Upper lobe of right lung (tissue), 1 donor: ENCODE measurements at regions not wholly inside any gene's neighbourhood (a gene's known extent, or its start where the extent isn't known, plus 50 kb on each side); places are given as distances from the start of the nearest gene placed in this dataset.
A peak's percentile ranks its signal among the peaks of the same experiment; 100 is the strongest.

Experiments
- ATAC-seq: fragments of 200-7000 bp; cut with Tn5 transposase; one replicate; pipeline ENCODE4 v1.9.1; 2020; ENCODE audit warnings: mild to moderate bottlenecking, moderate library complexity
- DNase-seq: peaks from one replicate; pipeline ENCODE4 v3.0.0-alpha.2; 2020
- H3K27ac ChIP-seq: fragments of 200-600 bp; one replicate; pipeline ENCODE4 v1.8.0; 2022
- H3K27me3 ChIP-seq: fragments of 200-600 bp; one replicate; pipeline ENCODE4 v1.8.0; 2022; ENCODE audit warnings: mild to moderate bottlenecking
- H3K36me3 ChIP-seq: fragments of 200-600 bp; one replicate; pipeline ENCODE4 v1.8.0; 2022
- H3K4me1 ChIP-seq: fragments of 200-600 bp; one replicate; pipeline ENCODE4 v1.8.0; 2022
- H3K4me3 ChIP-seq: fragments of 200-600 bp; one replicate; pipeline ENCODE4 v1.8.0; 2022; ENCODE audit warnings: mild to moderate bottlenecking
- H3K9me3 ChIP-seq: fragments of 200-600 bp; one replicate; pipeline ENCODE4 v1.8.0; 2022
- intact Hi-C: fragments of 100-400 bp; cut with DNase I; formaldehyde crosslinking; loops from one replicate; pipeline ENCODE4 v1.11.0; 2022
- TF ChIP-seq, protein P1 (sequence below): fragments of 200-600 bp; IDR thresholded peaks from one replicate; pipeline ENCODE4 v1.8.0; 2022; ENCODE audit warnings: antibody characterized with exemption
- donor health status: DM: no; HTN: yes; CAD: no; lungs with severe emphysema.

DNA sequence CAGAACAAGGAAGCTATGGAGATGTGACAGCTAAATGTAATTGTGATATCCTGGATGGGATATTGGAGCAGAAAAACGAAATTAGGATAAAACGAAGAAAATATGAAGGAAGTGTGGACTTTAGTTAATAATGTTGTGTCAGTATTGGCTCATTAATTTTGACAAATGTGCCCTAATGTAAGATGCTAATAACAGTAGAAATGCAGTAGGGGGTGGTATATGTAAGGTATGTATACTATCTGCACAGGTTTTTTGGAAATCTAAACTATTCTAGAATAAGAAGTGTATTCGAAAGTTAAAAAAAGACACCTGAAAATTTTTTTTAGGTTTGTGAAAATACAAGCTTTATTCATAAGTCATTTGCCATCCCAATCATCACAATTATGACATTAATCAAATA lies 421.4 kb upstream of the B3GALT2 start:
- intact Hi-C loops, result no loop called here
- TF ChIP-seq, protein P1, sequence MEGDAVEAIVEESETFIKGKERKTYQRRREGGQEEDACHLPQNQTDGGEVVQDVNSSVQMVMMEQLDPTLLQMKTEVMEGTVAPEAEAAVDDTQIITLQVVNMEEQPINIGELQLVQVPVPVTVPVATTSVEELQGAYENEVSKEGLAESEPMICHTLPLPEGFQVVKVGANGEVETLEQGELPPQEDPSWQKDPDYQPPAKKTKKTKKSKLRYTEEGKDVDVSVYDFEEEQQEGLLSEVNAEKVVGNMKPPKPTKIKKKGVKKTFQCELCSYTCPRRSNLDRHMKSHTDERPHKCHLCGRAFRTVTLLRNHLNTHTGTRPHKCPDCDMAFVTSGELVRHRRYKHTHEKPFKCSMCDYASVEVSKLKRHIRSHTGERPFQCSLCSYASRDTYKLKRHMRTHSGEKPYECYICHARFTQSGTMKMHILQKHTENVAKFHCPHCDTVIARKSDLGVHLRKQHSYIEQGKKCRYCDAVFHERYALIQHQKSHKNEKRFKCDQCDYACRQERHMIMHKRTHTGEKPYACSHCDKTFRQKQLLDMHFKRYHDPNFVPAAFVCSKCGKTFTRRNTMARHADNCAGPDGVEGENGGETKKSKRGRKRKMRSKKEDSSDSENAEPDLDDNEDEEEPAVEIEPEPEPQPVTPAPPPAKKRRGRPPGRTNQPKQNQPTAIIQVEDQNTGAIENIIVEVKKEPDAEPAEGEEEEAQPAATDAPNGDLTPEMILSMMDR, result no peak
- H3K4me1 ChIP-seq, result no peaks in the 10 kb centered on the region
- H3K27me3 ChIP-seq, result no peaks in the 10 kb centered on the region
- H3K4me3 ChIP-seq, result no peak overlapping the region
- H3K9me3 ChIP-seq, result no peaks in the 10 kb centered on the region
- DNase-seq (no peak), ATAC-seq (no peak)
- H3K36me3 ChIP-seq, result no peaks in the 10 kb centered on the region
- no peak overlapping the region for H3K27ac ChIP-seq

DNA sequence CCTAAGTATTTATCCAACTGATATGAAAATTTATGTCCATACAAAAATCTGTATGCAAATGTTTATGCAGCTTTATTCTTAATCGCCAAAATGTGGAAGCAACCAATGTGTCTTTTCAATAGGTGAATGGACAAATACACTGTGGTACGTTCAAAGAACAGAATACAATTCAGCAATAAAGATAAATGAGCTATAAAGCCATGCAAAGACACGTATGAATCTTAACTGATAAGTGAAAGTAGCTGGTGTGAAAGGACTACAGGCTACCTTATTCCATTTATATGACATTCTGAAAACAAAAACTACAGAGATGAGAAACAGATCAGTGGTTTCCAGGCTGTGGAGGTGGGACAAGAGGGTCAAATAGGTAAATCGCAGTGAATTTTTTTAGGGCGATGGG lies 419.6 kb upstream of the B3GALT2 start:
- H3K27me3 ChIP-seq, result no peaks in the 10 kb centered on the region
- H3K9me3 ChIP-seq, result no peaks in the 10 kb centered on the region
- TF ChIP-seq, protein P1, result no peak
- no peaks in the 10 kb centered on the region for H3K4me1 ChIP-seq
- intact Hi-C loops, result no loop called here
- ATAC-seq, result no peak
- H3K27ac ChIP-seq, result no peak overlapping the region
- no peak overlapping the region for H3K4me3 ChIP-seq
- no peaks in the 10 kb centered on the region for H3K36me3 ChIP-seq
- no peak for DNase-seq

DNA sequence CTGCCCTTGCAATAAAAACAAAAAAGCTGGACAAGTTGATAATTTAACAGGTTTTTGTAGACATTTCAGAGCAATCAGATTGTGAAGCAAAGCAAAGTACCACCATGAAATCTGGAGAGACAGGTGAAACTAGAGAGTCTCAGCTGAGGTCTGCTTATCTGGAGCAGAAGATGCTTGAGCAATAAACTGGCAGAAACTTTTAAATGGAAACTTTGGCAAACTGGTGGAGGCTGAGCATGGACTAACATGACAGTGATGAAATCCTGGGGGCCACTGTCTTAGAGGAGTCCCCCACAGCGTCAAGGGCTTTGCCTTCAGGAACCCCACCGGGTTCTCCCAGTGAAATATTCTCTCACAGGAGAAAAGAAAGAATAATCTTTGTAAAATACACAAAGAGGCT lies 416.3 kb upstream of the B3GALT2 start:
- H3K36me3 ChIP-seq, result no peaks in the 10 kb centered on the region
- no peak for DNase-seq
- ATAC-seq, result no peak
- H3K27ac ChIP-seq, result no peak overlapping the region
- TF ChIP-seq, protein P1, result no peak
- no peaks in the 10 kb centered on the region for H3K9me3 ChIP-seq
- no peak overlapping the region for H3K4me3 ChIP-seq
- H3K4me1 ChIP-seq, result no peaks in the 10 kb centered on the region
- intact Hi-C loops, result no loop called here
- H3K27me3 ChIP-seq, result no peaks in the 10 kb centered on the region

DNA sequence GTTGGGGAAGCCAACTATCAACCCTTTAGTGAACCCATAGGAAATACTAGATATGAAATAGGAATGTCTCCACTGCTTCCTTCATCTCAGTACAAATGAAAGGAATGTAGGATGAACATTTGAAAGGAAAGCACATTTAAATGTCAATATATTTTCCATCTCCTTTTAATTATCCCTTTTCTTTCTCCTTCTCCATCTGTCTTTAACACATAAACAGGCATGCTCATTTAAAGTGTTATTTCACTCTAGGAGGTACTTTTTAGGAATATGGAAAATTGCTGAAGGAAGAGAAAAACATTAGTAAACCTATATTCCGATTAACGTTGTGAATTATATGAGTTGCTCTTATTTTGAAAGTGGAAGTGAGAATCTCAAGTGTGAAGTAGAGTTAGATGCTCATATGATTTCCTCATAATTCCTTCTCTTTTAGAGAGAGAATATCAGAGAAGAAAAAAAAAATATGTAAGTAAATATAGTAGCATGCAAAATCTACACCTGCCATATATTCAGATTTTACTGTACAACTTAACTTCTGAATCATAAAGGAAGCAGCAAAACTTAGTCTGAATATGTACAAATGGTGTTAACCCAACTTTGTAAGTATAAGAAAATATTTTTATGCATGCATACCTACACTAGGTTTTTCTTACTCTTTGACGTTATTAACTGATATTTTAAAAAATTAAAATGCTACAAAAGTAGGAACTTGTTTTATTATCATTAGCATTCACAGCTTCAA lies 406.9 kb upstream of the B3GALT2 start:
- intact Hi-C loops, result no loop called here
- ATAC-seq (no peak), DNase-seq (no peak)
- Histone ChIP-seq H3K27me3 (no peaks in the 10 kb centered on the region), H3K9me3 (no peaks in the 10 kb centered on the region), H3K27ac (peak overlapping the region; percentile 0), H3K36me3 (no peaks in the 10 kb centered on the region), H3K4me3 (no peak overlapping the region), H3K4me1 (peaks cover 3% of the 10 kb centered on the region)
- TF ChIP-seq, protein P1, result no peak

DNA sequence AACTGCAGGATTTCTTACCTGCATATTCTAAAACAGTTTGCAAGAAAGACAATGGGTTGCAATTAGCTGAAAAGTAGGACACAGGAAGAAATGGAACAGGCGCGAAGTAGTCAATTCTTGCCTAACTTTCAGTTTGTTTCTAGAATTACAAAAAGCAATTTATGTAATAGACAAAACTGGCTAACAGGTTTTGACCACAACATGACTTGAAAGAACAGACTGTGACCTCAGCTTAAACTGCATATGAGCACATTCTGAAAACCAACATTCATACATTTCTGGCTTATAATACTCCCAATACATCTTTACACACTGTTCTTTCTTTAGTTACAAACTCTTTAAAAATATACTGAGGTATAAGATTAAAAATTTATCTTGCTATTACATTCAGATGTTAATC lies 405.9 kb upstream of the B3GALT2 start:
- H3K27me3 ChIP-seq, result no peaks in the 10 kb centered on the region
- no peaks in the 10 kb centered on the region for H3K36me3 ChIP-seq
- no peak overlapping the region for H3K4me3 ChIP-seq
- ATAC-seq (no peak), DNase-seq (no peak)
- intact Hi-C loops, result no loop called here
- H3K4me1 ChIP-seq, result peaks cover 3% of the 10 kb centered on the region
- H3K9me3 ChIP-seq, result no peaks in the 10 kb centered on the region
- no peak overlapping the region for H3K27ac ChIP-seq
- TF ChIP-seq, protein P1, result no peak

DNA sequence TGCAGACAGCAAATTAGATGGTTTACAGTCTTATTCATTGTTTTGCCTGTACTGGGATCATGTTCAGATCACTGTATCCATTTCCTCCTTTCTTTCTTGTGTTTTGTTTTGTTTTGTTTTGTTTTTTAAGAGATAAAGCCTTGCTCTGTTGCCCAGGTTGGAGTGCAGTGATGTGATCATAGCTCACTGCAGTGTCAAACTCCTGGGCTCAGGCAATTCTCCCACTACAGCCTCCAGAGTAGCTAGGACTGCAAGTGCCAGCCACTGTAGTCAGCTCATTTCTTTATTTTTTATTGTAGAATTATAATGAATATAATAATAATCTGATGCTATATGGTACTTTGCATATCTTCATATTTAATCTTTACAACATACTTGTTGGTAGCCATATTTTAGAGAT lies 403.7 kb upstream of the B3GALT2 start:
- Histone ChIP-seq H3K4me1 (peaks cover 3% of the 10 kb centered on the region), H3K27me3 (no peaks in the 10 kb centered on the region), H3K9me3 (no peaks in the 10 kb centered on the region), H3K27ac (no peak overlapping the region), H3K36me3 (no peaks in the 10 kb centered on the region), H3K4me3 (no peak overlapping the region)
- ATAC-seq (no peak), DNase-seq (no peak)
- intact Hi-C loops, result no loop called here
- TF ChIP-seq, protein P1, result no peak
